HepG2 (cell line): ENCODE measurements at regions not wholly inside any gene's neighbourhood (a gene's known extent, or its start where the extent isn't known, plus 50 kb on each side); places are given as distances from the start of the nearest gene placed in this dataset.

ENCODE experiments used
- ATAC-seq: fragments of 200-7000 bp; cut with Tn5 transposase; 3 replicates; pipeline ENCODE4 v1.9.1; 2020; ENCODE audit warnings: mild to moderate bottlenecking, moderate library complexity
- BruUV-seq: library from RNA; stranded (reverse); fragments of 400-500 nt; replicated peaks from 2 replicates; lab custom pipeline; 2021; lab: Mats Ljungman, UMichigan
- CTCF ChIA-PET: fragments of 300-600 bp; formaldehyde crosslinking; extraction: SDS; loops from one replicate; lab custom pipeline; 2021; ENCODE audit warnings: low total read pairs, inconsistent platforms, low intra/inter-chr PET ratio; lab: Yijun Ruan, JAX
- POLR2A ChIA-PET: fragments of 350-600 bp; sonication (Branson Sonifier 250); formaldehyde crosslinking; loops from one replicate; lab custom pipeline; 2020; ENCODE audit warnings: antibody characterized with exemption, inconsistent platforms; lab: Yijun Ruan, JAX
- DNase-seq: peaks from one replicate; pipeline ENCODE4 v3.0.0-alpha.2; 2015; ENCODE audit warnings: low spot score
- FAIRE-seq: peaks from 3 replicates; lab custom pipeline; 2011; peaks lifted over from hg19 to GRCh38; lab: Jason Lieb, UNC
- H2AFZ ChIP-seq: one replicate; pipeline ENCODE4 v1.6.1; 2011; ENCODE audit warnings: low read length, inconsistent platforms
- H3K27ac ChIP-seq: fragments of 300-600 bp; 3 replicates; pipeline ENCODE4 v1.8.0; 2011; ENCODE audit warnings: mixed run types, mild to moderate bottlenecking, mixed read lengths, low read length, inconsistent platforms; ENCODE audit not compliant: insufficient read depth; ENCODE audit errors: extremely low read length
- H3K27me3 ChIP-seq, 2 experiments: fragments of 200-600 bp in 1 of 2; 2 replicates in 1 of 2; 3 replicates in 1 of 2; pipeline versions ENCODE4 v1.6.0 to v1.8.0; 2011; ENCODE audit warnings: low read length in 2 of 2, mild to moderate bottlenecking in 2 of 2, moderate library complexity in 2 of 2, inconsistent platforms in 1 of 2; ENCODE audit not compliant: insufficient read depth in 2 of 2, control insufficient read depth in 1 of 2
- H3K36me3 ChIP-seq, 2 experiments: fragments of 200-600 bp in 1 of 2; replicated peaks in 1 of 2; 2 replicates in 1 of 2; 3 replicates in 1 of 2; pipeline versions ENCODE4 v1.5.1 to v1.8.0; 2011; ENCODE audit warnings: low read length in 2 of 2, inconsistent platforms in 1 of 2; ENCODE audit not compliant: insufficient read depth in 2 of 2, control insufficient read depth in 1 of 2
- H3K4me1 ChIP-seq: 2 replicates; pipeline ENCODE4 v1.5.1; 2012; ENCODE audit warnings: low read length, inconsistent platforms; ENCODE audit not compliant: insufficient read depth
- H3K4me2 ChIP-seq: 2 replicates; pipeline ENCODE4 v1.6.0; 2011; ENCODE audit warnings: low read depth, low read length, inconsistent platforms
- H3K4me3 ChIP-seq, 3 experiments: fragments of 200-600 bp in 1 of 3; sonication (generic), shearing (Covaris generic) in 1 of 3; replicated peaks in 1 of 3; 2 replicates each; pipeline ENCODE4 v1.5.1; 2011 to 2016; ENCODE audit warnings: low read length in 3 of 3, inconsistent platforms in 2 of 3, low read depth in 2 of 3, mild to moderate bottlenecking in 2 of 3, control low read depth in 1 of 3, mixed read lengths in 1 of 3; ENCODE audit not compliant: insufficient read depth in 1 of 3
- H3K79me2 ChIP-seq: one replicate; pipeline ENCODE4 v1.6.1; 2011; ENCODE audit warnings: low read length, inconsistent platforms; ENCODE audit not compliant: insufficient read depth
- H3K9ac ChIP-seq: 2 replicates; pipeline ENCODE4 v1.6.0; 2011; ENCODE audit warnings: mild to moderate bottlenecking, low read depth, low read length, inconsistent platforms; ENCODE audit not compliant: insufficient read depth
- H3K9me3 ChIP-seq: 2 replicates; pipeline ENCODE4 v1.5.1; 2012; ENCODE audit warnings: mild to moderate bottlenecking, low read length
- H4K20me1 ChIP-seq: 2 replicates; pipeline ENCODE4 v1.6.0; 2011; ENCODE audit warnings: inconsistent platforms, mild to moderate bottlenecking, low read length, moderate library complexity; ENCODE audit not compliant: insufficient read depth
- ATF1 ChIP-seq: IDR thresholded peaks from 2 replicates; pipeline ENCODE4 v1.6.1; 2016; ENCODE audit warnings: mild to moderate bottlenecking, control low read depth
- CERS6 ChIP-seq: sonication (generic); formaldehyde crosslinking; IDR thresholded peaks from 2 replicates; pipeline ENCODE4 v1.5.0; 2020; ENCODE audit warnings: missing genetic modification reagents
- HMGXB3 ChIP-seq: sonication (generic); formaldehyde crosslinking; IDR thresholded peaks from 2 replicates; pipeline ENCODE4 v1.4.0; 2020; ENCODE audit warnings: missing genetic modification reagents, borderline replicate concordance
- HMGXB4 ChIP-seq, 2 experiments: sonication (generic) in 1 of 2; formaldehyde crosslinking in 1 of 2; IDR thresholded peaks; 2 replicates each; pipeline versions ENCODE4 v1.4.0 to v1.6.1; 2018 to 2020; ENCODE audit warnings: missing genetic modification reagents in 2 of 2, borderline replicate concordance in 1 of 2, low read depth in 1 of 2, mild to moderate bottlenecking in 1 of 2, missing biosample characterization in 1 of 2
- MTF1 ChIP-seq: sonication (generic); formaldehyde crosslinking; IDR thresholded peaks from 2 replicates; pipeline ENCODE4 v1.5.0; 2020; ENCODE audit warnings: missing genetic modification reagents
- NFE2 ChIP-seq: sonication (generic); formaldehyde crosslinking; IDR thresholded peaks from 2 replicates; pipeline ENCODE4 v1.4.0; 2020; ENCODE audit warnings: missing genetic modification reagents
- NFYC ChIP-seq: IDR thresholded peaks from 2 replicates; pipeline ENCODE4 v1.6.1; 2016; ENCODE audit warnings: missing genetic modification reagents, missing compliant biosample characterization
- NR2F1 ChIP-seq, 2 experiments: fragments of 450-650 bp in 1 of 2; formaldehyde crosslinking in 1 of 2; IDR thresholded peaks; 2 replicates each; pipeline versions ENCODE4 v1.5.0 to v1.6.1; 2016 to 2020; ENCODE audit warnings: mild to moderate bottlenecking in 1 of 2, missing compliant biosample characterization in 1 of 2, missing genetic modification reagents in 1 of 2, moderate library complexity in 1 of 2
- PCBP2 ChIP-seq: fragments of 200-400 bp; formaldehyde crosslinking; optimal IDR thresholded peaks from 2 replicates; pipeline ENCODE3; 2018; ENCODE audit warnings: low read length, low read depth; ENCODE audit not compliant: poor library complexity, severe bottlenecking
- RBAK ChIP-seq: sonication (generic); formaldehyde crosslinking; IDR thresholded peaks from 2 replicates; pipeline ENCODE4 v1.5.1; 2020; ENCODE audit warnings: mild to moderate bottlenecking, missing genetic modification reagents
- SCMH1 ChIP-seq: sonication (generic); formaldehyde crosslinking; IDR thresholded peaks from 2 replicates; pipeline ENCODE4 v1.9.0; 2021; ENCODE audit warnings: missing genetic modification reagents, mild to moderate bottlenecking, borderline replicate concordance
- SMC3 ChIP-seq: IDR thresholded peaks from 2 replicates; pipeline ENCODE4 v1.6.1; 2011; ENCODE audit warnings: low read length, improper control_type of control experiment
- U2AF2 ChIP-seq: fragments of 200-400 bp; formaldehyde crosslinking; IDR thresholded peaks from 2 replicates; pipeline ENCODE4 v1.6.1; 2017; ENCODE audit warnings: low read depth, mild to moderate bottlenecking, low read length
- ZMYM4 ChIP-seq: sonication (generic); formaldehyde crosslinking; IDR thresholded peaks from 2 replicates; pipeline ENCODE4 v1.8.1; 2023; ENCODE audit warnings: mild to moderate bottlenecking, missing genetic modification reagents
- ZNF207 ChIP-seq: fragments of 450-650 bp; IDR thresholded peaks from 2 replicates; pipeline ENCODE4 v1.6.1; 2016; ENCODE audit warnings: antibody characterized with exemption, borderline replicate concordance
- ZNF275 ChIP-seq: sonication (generic); formaldehyde crosslinking; IDR thresholded peaks from 2 replicates; pipeline ENCODE4 v1.8.0; 2022; ENCODE audit warnings: missing genetic modification reagents, mild to moderate bottlenecking, inconsistent platforms, borderline replicate concordance
- ZNF282 ChIP-seq: fragments of 450-650 bp; IDR thresholded peaks from 2 replicates; pipeline ENCODE4 v1.6.1; 2018; ENCODE audit not compliant: partially characterized antibody
- ZNF432 ChIP-seq: sonication (generic); formaldehyde crosslinking; IDR thresholded peaks from 2 replicates; pipeline ENCODE4 v1.5.0; 2020; ENCODE audit warnings: missing genetic modification reagents, mild to moderate bottlenecking, borderline replicate concordance
- ZNF850 ChIP-seq: sonication (generic); formaldehyde crosslinking; conservative IDR thresholded peaks from 2 replicates; pipeline ENCODE4 v1.9.0; 2021; ENCODE audit warnings: mild to moderate bottlenecking, missing genetic modification reagents
- WGBS: methylation state at CpG from one replicate; pipeline ENCODE4 v1.1.6; 2017; ENCODE audit warnings: low lambda C conversion rate; 5-methylcytosine and 5-hydroxymethylcytosine counted together
- in situ Hi-C: cut with HindIII; loops from 2 replicates; pipeline ENCODE4 v1.10.0; 2017; ENCODE audit warnings: low pct_unique_long_range_greater_than_20kb; ENCODE audit not compliant: extremely low pct_ligation_motif_present
- intact Hi-C: fragments of 100-400 bp; cut with micrococcal nuclease; formaldehyde crosslinking; loops from one replicate; pipeline ENCODE4 v1.10.0; 2022; ENCODE audit not compliant: unreplicated experiment

GRCh38 chr7:23941551-23941950 is 231.5 kb downstream of the STK31 start:
- no peak overlapping the region for H2AFZ ChIP-seq
- FAIRE-seq (no peak), DNase-seq (no peak), ATAC-seq (no peak)
- no peak overlapping the region for H3K4me2 ChIP-seq
- 0% methylated on average over 1 of the region's 1 CpG for WGBS
- no peak overlapping the region for H3K4me3 ChIP-seq
- H3K27ac ChIP-seq, result no peak overlapping the region
- POLR2A ChIA-PET, result no interaction called here
- H4K20me1 ChIP-seq, result no peaks in the 10 kb centered on the region
- in situ Hi-C loops (no loop called here), intact Hi-C loops (no loop called here)
- H3K79me2 ChIP-seq, result no peaks in the 10 kb centered on the region
- no peaks in the 10 kb centered on the region for H3K9me3 ChIP-seq
- no peak overlapping the region for H3K9ac ChIP-seq
- H3K27me3 ChIP-seq, result no peaks in the 10 kb centered on the region
- no peaks in the 10 kb centered on the region for H3K4me1 ChIP-seq
- no peaks in the 10 kb centered on the region for H3K36me3 ChIP-seq
- CTCF ChIA-PET, result no interaction called here
- no TSS peak for BruUV-seq
- TF ChIP-seq U2AF2, result no peak
- TF ChIP-seq SCMH1 (CRISPR knock-in tag), result no peak
- no peak for TF ChIP-seq ZNF282
- TF ChIP-seq NFE2 (CRISPR knock-in tag), result no peak
- no peak for TF ChIP-seq NFYC (CRISPR knock-in tag)
- TF ChIP-seq PCBP2, result no peak
- TF ChIP-seq HMGXB3 (CRISPR knock-in tag), result no peak
- TF ChIP-seq MTF1 (CRISPR knock-in tag), result no peak
- TF ChIP-seq ATF1 (CRISPR knock-in tag), result no peak
- TF ChIP-seq HMGXB4 (CRISPR knock-in tag; IDR thresholded peaks at IDR 0.05; ENCODE audit: borderline replicate concordance in 1 of 2, low read depth in 1 of 2), result no peak
- no peak for TF ChIP-seq ZNF275 (CRISPR knock-in tag)
- no peak for TF ChIP-seq ZMYM4 (CRISPR knock-in tag)
- no peak for TF ChIP-seq ZNF432 (CRISPR knock-in tag)
- TF ChIP-seq CERS6 (CRISPR knock-in tag), result no peak
- TF ChIP-seq SMC3, result no peak
- TF ChIP-seq NR2F1 (CRISPR knock-in tag; IDR thresholded peaks at IDR 0.05), result no peak
- no peak for TF ChIP-seq ZNF850 (CRISPR knock-in tag)
- no peak for TF ChIP-seq RBAK (CRISPR knock-in tag)
- TF ChIP-seq ZNF207, result no peak
